ENCODE measurements at regions not wholly inside any gene's neighbourhood (a gene's known extent, or its start where the extent isn't known, plus 50 kb on each side); places are given as distances from the start of the nearest gene placed in this dataset.
"Not testable (repeated sequence)": the region's sequence is repeated elsewhere in the genome, so short reads cannot be mapped to it uniquely, and the experiment has no call there.

- H3K4me1 Mint-ChIP-seq; H3K36me3 ChIP-seq (replicated peaks in 1 of 2; ENCODE audit: control extremely low read depth in 1 of 2, control insufficient read depth in 1 of 2, extremely low read depth in 1 of 2, insufficient read depth in 2 of 2, low read length in 1 of 2); H3K4me3 ChIP-seq (ENCODE audit: control extremely low read depth in 1 of 5, extremely low read depth in 1 of 5, insufficient read depth in 1 of 5, low read depth in 2 of 5, low read length in 4 of 5); H3K4me2 ChIP-seq (replicated peaks; ENCODE audit: low read depth, low read length, poor library complexity, severe bottlenecking); H3K27ac ChIP-seq (ENCODE audit: low read length in 2 of 2); H3K27ac Mint-ChIP-seq; H4K20me1 ChIP-seq (ENCODE audit: control insufficient read depth, insufficient read depth, low read length, poor library complexity, severe bottlenecking); H3K9me3 Mint-ChIP-seq (ENCODE audit: insufficient read depth); H3K9ac ChIP-seq (ENCODE audit: low read length); H2AFZ ChIP-seq (ENCODE audit: insufficient read depth, low read depth, low read length, poor library complexity, severe bottlenecking); H3K4me1 ChIP-seq (ENCODE audit: control insufficient read depth in 2 of 2, insufficient read depth in 2 of 2, low read length in 2 of 2); H3K9me3 ChIP-seq (ENCODE audit: control extremely low read depth in 1 of 3, control insufficient read depth in 2 of 3, insufficient read depth in 1 of 3, low read length in 2 of 3); intact Hi-C loops (cut with micrococcal nuclease); H3K4me3 Mint-ChIP-seq; POLR2A ChIA-PET; H3K79me2 ChIP-seq (ENCODE audit: control insufficient read depth, insufficient read depth, low read length); H3K27me3 ChIP-seq (replicated peaks in 1 of 4; ENCODE audit: control extremely low read depth in 1 of 4, control insufficient read depth in 3 of 4, insufficient read depth in 4 of 4, low read length in 3 of 4): not testable (repeated sequence)
- TF ChIP-seq CTCF (IDR thresholded peaks at IDR 0.05) = peak; percentile 68
- 15% methylated on average over 7 of the region's 10 CpGs for whole genome bisulfite sequencing (ENCODE audit: insufficient coverage)
- CTCF ChIA-PET = interaction anchor here (1.5 to 2.6 kb wide), 2 partner anchors 169 to 693 kb away, joined by 3 to 13 read pairs; partner anchors contain the start of genes TTC19 and ZSWIM7
- peaks cover 15% of the 10 kb centered on the region for H3K27me3 Mint-ChIP-seq
- DNase-seq = peak; percentile 50
- ATAC-seq (ENCODE audit: low read depth) = peak; percentile 70
Measured at GRCh38 chr17:15828727-15829314, 96.7 kb downstream of the TBC1D26 start.

- H3K4me1 ChIP-seq (ENCODE audit: control insufficient read depth in 2 of 2, insufficient read depth in 2 of 2, low read length in 2 of 2); H3K27ac Mint-ChIP-seq; DNase-seq; H3K36me3 ChIP-seq (replicated peaks in 1 of 2; ENCODE audit: control extremely low read depth in 1 of 2, control insufficient read depth in 1 of 2, extremely low read depth in 1 of 2, insufficient read depth in 2 of 2, low read length in 1 of 2); H3K9me3 ChIP-seq (ENCODE audit: control extremely low read depth in 1 of 3, control insufficient read depth in 2 of 3, insufficient read depth in 1 of 3, low read length in 2 of 3); H3K4me3 Mint-ChIP-seq; H3K27ac ChIP-seq (ENCODE audit: low read length in 2 of 2); H3K4me2 ChIP-seq (replicated peaks; ENCODE audit: low read depth, low read length, poor library complexity, severe bottlenecking); ATAC-seq (ENCODE audit: low read depth); H3K9ac ChIP-seq (ENCODE audit: low read length); intact Hi-C loops (cut with micrococcal nuclease); H3K79me2 ChIP-seq (ENCODE audit: control insufficient read depth, insufficient read depth, low read length); H3K4me1 Mint-ChIP-seq; H2AFZ ChIP-seq (ENCODE audit: insufficient read depth, low read depth, low read length, poor library complexity, severe bottlenecking); H4K20me1 ChIP-seq (ENCODE audit: control insufficient read depth, insufficient read depth, low read length, poor library complexity, severe bottlenecking); H3K9me3 Mint-ChIP-seq (ENCODE audit: insufficient read depth); H3K27me3 ChIP-seq (replicated peaks in 1 of 4; ENCODE audit: control extremely low read depth in 1 of 4, control insufficient read depth in 3 of 4, insufficient read depth in 4 of 4, low read length in 3 of 4); H3K4me3 ChIP-seq (ENCODE audit: control extremely low read depth in 1 of 5, extremely low read depth in 1 of 5, insufficient read depth in 1 of 5, low read depth in 2 of 5, low read length in 4 of 5): not testable (repeated sequence)
- CTCF ChIA-PET = interaction anchor here (0.7 to 0.9 kb wide), 2 partner anchors 167 to 402 kb away, joined by 3 read pairs; no protein-coding TSS in a partner anchor
- POLR2A ChIA-PET = interaction anchor here (0.6 kb wide), 1 partner anchor 136 kb away, joined by 3 read pairs; no protein-coding TSS in a partner anchor
- WGBS (ENCODE audit: insufficient coverage) = 100% methylated on average over 2 of the region's 4 CpGs
- H3K27me3 Mint-ChIP-seq = peaks cover 15% of the 10 kb centered on the region
Measured at GRCh38 chr17:15830221-15830620, 98.1 kb downstream of the TBC1D26 start.

- H3K4me3 Mint-ChIP-seq; H3K9me3 ChIP-seq (ENCODE audit: control extremely low read depth in 1 of 3, control insufficient read depth in 2 of 3, insufficient read depth in 1 of 3, low read length in 2 of 3); H3K9ac ChIP-seq (ENCODE audit: low read length); H3K27ac ChIP-seq (ENCODE audit: low read length in 2 of 2); H2AFZ ChIP-seq (ENCODE audit: insufficient read depth, low read depth, low read length, poor library complexity, severe bottlenecking); H3K4me3 ChIP-seq (ENCODE audit: control extremely low read depth in 1 of 5, extremely low read depth in 1 of 5, insufficient read depth in 1 of 5, low read depth in 2 of 5, low read length in 4 of 5); H3K4me1 Mint-ChIP-seq; intact Hi-C loops (cut with micrococcal nuclease); H3K79me2 ChIP-seq (ENCODE audit: control insufficient read depth, insufficient read depth, low read length); H3K36me3 ChIP-seq (replicated peaks in 1 of 2; ENCODE audit: control extremely low read depth in 1 of 2, control insufficient read depth in 1 of 2, extremely low read depth in 1 of 2, insufficient read depth in 2 of 2, low read length in 1 of 2); H3K4me1 ChIP-seq (ENCODE audit: control insufficient read depth in 2 of 2, insufficient read depth in 2 of 2, low read length in 2 of 2); H3K27me3 ChIP-seq (replicated peaks in 1 of 4; ENCODE audit: control extremely low read depth in 1 of 4, control insufficient read depth in 3 of 4, insufficient read depth in 4 of 4, low read length in 3 of 4); ATAC-seq (ENCODE audit: low read depth); POLR2A ChIA-PET; DNase-seq; H3K4me2 ChIP-seq (replicated peaks; ENCODE audit: low read depth, low read length, poor library complexity, severe bottlenecking); H3K27ac Mint-ChIP-seq; H3K9me3 Mint-ChIP-seq (ENCODE audit: insufficient read depth); H4K20me1 ChIP-seq (ENCODE audit: control insufficient read depth, insufficient read depth, low read length, poor library complexity, severe bottlenecking): not testable (repeated sequence)
- H3K27me3 Mint-ChIP-seq = peaks cover 18% of the 10 kb centered on the region
- CTCF ChIA-PET = interaction anchor here (0.9 kb wide), 1 partner anchor 166 kb away, joined by 3 read pairs; no protein-coding TSS in a partner anchor
- 74% methylated on average over 4 of the region's 6 CpGs for WGBS (ENCODE audit: insufficient coverage)
Measured at GRCh38 chr17:15831182-15831581, 99.1 kb downstream of the TBC1D26 start.
